PC-9 (cell line): ENCODE measurements at regions not wholly inside any gene's neighbourhood (a gene's known extent, or its start where the extent isn't known, plus 50 kb on each side); places are given as distances from the start of the nearest gene placed in this dataset.

Experiments used
- CTCF ChIP-seq: fragments of 200-600 bp; sonication (generic); conservative IDR thresholded peaks from 2 replicates; pipeline ENCODE4 v1.6.1; 2017; ENCODE audit warnings: mixed run types, antibody characterized with exemption, mild to moderate bottlenecking, moderate library complexity
- EZH2 ChIP-seq: fragments of 200-600 bp; sonication (generic); IDR thresholded peaks from 2 replicates; pipeline ENCODE4 v1.8.0; 2017; ENCODE audit warnings: antibody characterized with exemption, low read depth

GRCh38 chr3:159855599-159856346 lies 132.9 kb upstream of the IL12A start:
- TF ChIP-seq CTCF = no peak
- TF ChIP-seq EZH2 = no peak
